Renal cortex interstitium (tissue), 11 donors: ENCODE measurements at regions not wholly inside any gene's neighbourhood (a gene's known extent, or its start where the extent isn't known, plus 50 kb on each side); places are given as distances from the start of the nearest gene placed in this dataset.
"Not testable (repeated sequence)": the region's sequence is repeated elsewhere in the genome, so short reads cannot be mapped to it uniquely, and the experiment has no call there.

ENCODE experiments used
- DNase-seq, 11 donors: peaks; one replicate each; pipeline ENCODE4 v3.0.0-alpha.2; 2013; ENCODE audit warnings: low read depth in 9 of 11, low spot score in 4 of 11; ENCODE audit errors: extremely low read depth in 1 of 11

GRCh38 chr3:3366386-3366785 lies 186.9 kb upstream of the CRBN start:
- DNase-seq: no peak

GRCh38 chr3:3365716-3366115 lies 186.2 kb upstream of the CRBN start:
- no peak for DNase-seq

GRCh38 chr3:3356846-3357245 lies 177.4 kb upstream of the CRBN start:
- no peak for DNase-seq

GRCh38 chr3:3355442-3355841 lies 176.0 kb upstream of the CRBN start:
- no peak for DNase-seq

GRCh38 chr3:3353153-3353552 lies 173.7 kb upstream of the CRBN start:
- DNase-seq: no peak

GRCh38 chr3:3351226-3351625 lies 171.7 kb upstream of the CRBN start:
- no peak for DNase-seq

GRCh38 chr3:3347056-3347455 lies 167.6 kb upstream of the CRBN start:
- not testable (repeated sequence) for DNase-seq

GRCh38 chr3:3346556-3346955 lies 167.1 kb upstream of the CRBN start:
- DNase-seq: no peak

GRCh38 chr3:3342141-3342540 lies 162.7 kb upstream of the CRBN start:
- DNase-seq: no peak

- no peak for DNase-seq
These were observed 161.7 kb upstream of the CRBN start for GRCh38 chr3:3340965-3341895.

- no peak for DNase-seq
These were observed 161.0 kb upstream of the CRBN start for GRCh38 chr3:3340526-3340925.

- no peak for DNase-seq
These were observed 156.4 kb upstream of the CRBN start for GRCh38 chr3:3335903-3336302.

- no peak for DNase-seq
These were observed 155.0 kb upstream of the CRBN start for GRCh38 chr3:3334491-3334890.

GRCh38 chr3:3333571-3333970 lies 154.1 kb upstream of the CRBN start:
- DNase-seq: no peak

GRCh38 chr3:3316521-3316920 lies 137.0 kb upstream of the CRBN start:
- no peak for DNase-seq

- DNase-seq: no peak
These were observed 136.4 kb upstream of the CRBN start for GRCh38 chr3:3315846-3316245.

- DNase-seq: no peak
These were observed 130.4 kb upstream of the CRBN start for GRCh38 chr3:3309887-3310286.

GRCh38 chr3:3308809-3309208 lies 129.3 kb upstream of the CRBN start:
- DNase-seq: no peak

- DNase-seq: no peak
These were observed 128.0 kb upstream of the CRBN start for GRCh38 chr3:3307491-3307890.

- no peak for DNase-seq
These were observed 126.3 kb upstream of the CRBN start for GRCh38 chr3:3305841-3306240.

GRCh38 chr3:3305084-3305483 lies 125.6 kb upstream of the CRBN start:
- no peak for DNase-seq
